Stimulated activated CD8-positive, alpha-beta memory T cell treated with anti-CD3 and anti-CD28 coated beads, Interleukin-7, amount 100 ng/mL, for 24 hours (primary cell): ENCODE measurements at regions not wholly inside any gene's neighbourhood (a gene's known extent, or its start where the extent isn't known, plus 50 kb on each side); places are given as distances from the start of the nearest gene placed in this dataset.
A peak's percentile ranks its signal among the peaks of the same experiment; 100 is the strongest.

Source experiments
- DNase-seq: peaks from one replicate; pipeline ENCODE4 v3.0.0-alpha.2; 2020; ENCODE audit warnings: low read depth

- DNase-seq = peak; percentile 10
These were observed 663.7 kb upstream of the B3GAT1 start for GRCh38 chr11:135075740-135076139.

GRCh38 chr11:135074397-135074998, 662.5 kb upstream of the B3GAT1 start:
- DNase-seq = no peak

- DNase-seq = no peak
These were observed 661.8 kb upstream of the B3GAT1 start for GRCh38 chr11:135073870-135074269.

- no peak for DNase-seq
These were observed 661.3 kb upstream of the B3GAT1 start for GRCh38 chr11:135073381-135073780.

- DNase-seq = no peak
These were observed 657.8 kb upstream of the B3GAT1 start for GRCh38 chr11:135069890-135070289.

- no peak for DNase-seq
These were observed 657.0 kb upstream of the B3GAT1 start for GRCh38 chr11:135069063-135069462.

GRCh38 chr11:135062994-135063393, 651.0 kb upstream of the B3GAT1 start:
- no peak for DNase-seq

GRCh38 chr11:135061166-135061565, 649.1 kb upstream of the B3GAT1 start:
- no peak for DNase-seq

GRCh38 chr11:135046986-135047385, 634.9 kb upstream of the B3GAT1 start:
- DNase-seq = no peak

- DNase-seq = no peak
These were observed 634.5 kb upstream of the B3GAT1 start for GRCh38 chr11:135046556-135046955.

- DNase-seq = no peak
These were observed 631.4 kb upstream of the B3GAT1 start for GRCh38 chr11:135043434-135043833.

- DNase-seq = no peak
These were observed 625.8 kb upstream of the B3GAT1 start for GRCh38 chr11:135037828-135038227.

GRCh38 chr11:135036488-135037297, 624.7 kb upstream of the B3GAT1 start:
- no peak for DNase-seq

- no peak for DNase-seq
These were observed 623.2 kb upstream of the B3GAT1 start for GRCh38 chr11:135035282-135035681.

- DNase-seq = no peak
These were observed 621.5 kb upstream of the B3GAT1 start for GRCh38 chr11:135033540-135033939.

GRCh38 chr11:135031205-135031989, 619.4 kb upstream of the B3GAT1 start:
- no peak for DNase-seq

GRCh38 chr11:135027461-135027860, 615.4 kb upstream of the B3GAT1 start:
- no peak for DNase-seq

- DNase-seq = no peak
These were observed 611.5 kb upstream of the B3GAT1 start for GRCh38 chr11:135023499-135023898.

- no peak for DNase-seq
These were observed 610.4 kb upstream of the B3GAT1 start for GRCh38 chr11:135022454-135022853.

GRCh38 chr11:135019899-135020298, 607.9 kb upstream of the B3GAT1 start:
- DNase-seq = no peak

- DNase-seq = no peak
These were observed 607.4 kb upstream of the B3GAT1 start for GRCh38 chr11:135019343-135019871.

GRCh38 chr11:135017296-135017695, 605.3 kb upstream of the B3GAT1 start:
- no peak for DNase-seq

GRCh38 chr11:135015966-135016365, 603.9 kb upstream of the B3GAT1 start:
- DNase-seq = no peak
